ENCODE measurements at regions not wholly inside any gene's neighbourhood (a gene's known extent, or its start where the extent isn't known, plus 50 kb on each side); places are given as distances from the start of the nearest gene placed in this dataset.

DNA sequence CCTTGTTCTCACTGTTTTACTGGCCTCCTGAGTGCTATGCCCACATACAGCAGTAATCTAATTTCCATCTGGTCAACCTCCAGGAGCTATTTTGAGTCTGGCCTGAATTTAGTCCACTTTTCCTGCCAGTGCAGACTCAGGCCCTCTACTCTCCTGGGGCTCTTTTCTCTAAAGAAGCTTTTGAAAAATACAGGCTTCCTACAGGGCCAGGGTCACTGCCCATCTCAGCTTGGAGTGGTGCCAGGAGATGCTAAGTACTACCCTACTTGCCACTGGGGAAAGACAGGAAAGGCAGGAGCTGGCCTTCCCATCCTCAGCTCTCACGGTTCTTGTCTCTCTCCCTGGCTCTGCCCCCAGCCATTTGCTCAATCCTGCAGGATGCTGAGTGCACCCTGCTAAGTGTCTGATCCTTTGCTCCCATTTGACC lies 101.7 kb upstream of the SERP2 start:
- H3K27ac ChIP-seq = peak overlapping the region in 3 of 4 donors; percentile 44 to 88 (median 65)
- H3K9me3 ChIP-seq = no peaks in the 10 kb centered on the region
- no peak for DNase-seq
- peaks cover 0 to 12% (median 6%) of the 10 kb centered on the region in 4 donors for H3K4me1 ChIP-seq
- no peak overlapping the region for H3K4me3 ChIP-seq
- no peak for TF ChIP-seq POLR2A (IDR thresholded peaks at IDR 0.05)
- TF ChIP-seq, protein P1, sequence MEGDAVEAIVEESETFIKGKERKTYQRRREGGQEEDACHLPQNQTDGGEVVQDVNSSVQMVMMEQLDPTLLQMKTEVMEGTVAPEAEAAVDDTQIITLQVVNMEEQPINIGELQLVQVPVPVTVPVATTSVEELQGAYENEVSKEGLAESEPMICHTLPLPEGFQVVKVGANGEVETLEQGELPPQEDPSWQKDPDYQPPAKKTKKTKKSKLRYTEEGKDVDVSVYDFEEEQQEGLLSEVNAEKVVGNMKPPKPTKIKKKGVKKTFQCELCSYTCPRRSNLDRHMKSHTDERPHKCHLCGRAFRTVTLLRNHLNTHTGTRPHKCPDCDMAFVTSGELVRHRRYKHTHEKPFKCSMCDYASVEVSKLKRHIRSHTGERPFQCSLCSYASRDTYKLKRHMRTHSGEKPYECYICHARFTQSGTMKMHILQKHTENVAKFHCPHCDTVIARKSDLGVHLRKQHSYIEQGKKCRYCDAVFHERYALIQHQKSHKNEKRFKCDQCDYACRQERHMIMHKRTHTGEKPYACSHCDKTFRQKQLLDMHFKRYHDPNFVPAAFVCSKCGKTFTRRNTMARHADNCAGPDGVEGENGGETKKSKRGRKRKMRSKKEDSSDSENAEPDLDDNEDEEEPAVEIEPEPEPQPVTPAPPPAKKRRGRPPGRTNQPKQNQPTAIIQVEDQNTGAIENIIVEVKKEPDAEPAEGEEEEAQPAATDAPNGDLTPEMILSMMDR (IDR thresholded peaks at IDR 0.05) = no peak
- no peaks in the 10 kb centered on the region for H3K36me3 ChIP-seq
- H3K27me3 ChIP-seq = no peaks in the 10 kb centered on the region

DNA sequence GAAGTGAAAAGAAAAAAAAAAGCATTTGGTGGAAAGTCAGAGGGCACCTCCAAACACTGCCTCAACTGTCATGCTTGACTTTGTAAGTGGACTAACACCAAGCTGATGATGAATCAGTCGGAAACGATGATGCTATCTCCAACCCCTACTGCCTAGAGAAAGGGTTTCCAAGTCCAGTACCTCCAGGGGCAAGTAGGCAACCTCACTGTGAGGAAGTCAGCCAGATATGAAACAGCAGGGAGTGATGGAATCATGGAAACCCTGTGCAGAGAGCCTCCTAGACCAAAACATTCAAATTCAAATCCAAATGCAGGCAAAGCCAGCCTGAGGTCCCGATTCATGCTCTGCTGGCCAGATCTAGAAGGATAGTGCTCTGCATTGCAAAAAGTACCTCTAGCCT lies 100.9 kb upstream of the SERP2 start:
- Histone ChIP-seq H3K4me3 (no peak overlapping the region), H3K9me3 (no peaks in the 10 kb centered on the region), H3K4me1 (peaks cover 0 to 12% (median 6%) of the 10 kb centered on the region in 4 donors), H3K27me3 (no peaks in the 10 kb centered on the region), H3K27ac (peak overlapping the region in 1 of 4 donors; percentile 88), H3K36me3 (no peaks in the 10 kb centered on the region)
- TF ChIP-seq POLR2A (IDR thresholded peaks at IDR 0.05) = no peak
- TF ChIP-seq, protein P1 (IDR thresholded peaks at IDR 0.05) = no peak
- no peak for DNase-seq

DNA sequence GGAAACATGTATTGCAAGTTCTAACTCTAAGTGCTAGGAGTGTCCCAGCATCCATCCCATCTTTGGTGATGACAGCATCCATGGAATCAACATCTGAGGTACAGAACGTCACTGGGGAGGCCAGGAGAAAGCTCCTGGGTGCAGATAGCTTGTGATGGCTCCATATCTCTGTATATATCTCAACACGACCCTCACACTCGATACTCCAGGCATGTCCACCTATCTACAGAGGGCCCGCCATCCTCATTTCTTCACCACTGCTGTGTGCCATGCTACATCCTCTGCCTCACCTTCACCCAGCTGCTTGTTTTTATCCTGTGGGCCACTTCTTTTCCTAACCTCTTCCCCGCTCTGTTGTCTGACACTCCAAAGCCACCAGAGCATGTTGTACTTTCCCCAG lies 100.4 kb upstream of the SERP2 start:
- Histone ChIP-seq H3K27me3 (no peaks in the 10 kb centered on the region), H3K4me3 (no peak overlapping the region), H3K27ac (peak overlapping the region; percentile 48 to 88 (median 68)), H3K4me1 (peaks cover 0 to 12% (median 6%) of the 10 kb centered on the region in 4 donors), H3K36me3 (no peaks in the 10 kb centered on the region), H3K9me3 (no peaks in the 10 kb centered on the region)
- DNase-seq = no peak
- no peak for TF ChIP-seq POLR2A (IDR thresholded peaks at IDR 0.05)

DNA sequence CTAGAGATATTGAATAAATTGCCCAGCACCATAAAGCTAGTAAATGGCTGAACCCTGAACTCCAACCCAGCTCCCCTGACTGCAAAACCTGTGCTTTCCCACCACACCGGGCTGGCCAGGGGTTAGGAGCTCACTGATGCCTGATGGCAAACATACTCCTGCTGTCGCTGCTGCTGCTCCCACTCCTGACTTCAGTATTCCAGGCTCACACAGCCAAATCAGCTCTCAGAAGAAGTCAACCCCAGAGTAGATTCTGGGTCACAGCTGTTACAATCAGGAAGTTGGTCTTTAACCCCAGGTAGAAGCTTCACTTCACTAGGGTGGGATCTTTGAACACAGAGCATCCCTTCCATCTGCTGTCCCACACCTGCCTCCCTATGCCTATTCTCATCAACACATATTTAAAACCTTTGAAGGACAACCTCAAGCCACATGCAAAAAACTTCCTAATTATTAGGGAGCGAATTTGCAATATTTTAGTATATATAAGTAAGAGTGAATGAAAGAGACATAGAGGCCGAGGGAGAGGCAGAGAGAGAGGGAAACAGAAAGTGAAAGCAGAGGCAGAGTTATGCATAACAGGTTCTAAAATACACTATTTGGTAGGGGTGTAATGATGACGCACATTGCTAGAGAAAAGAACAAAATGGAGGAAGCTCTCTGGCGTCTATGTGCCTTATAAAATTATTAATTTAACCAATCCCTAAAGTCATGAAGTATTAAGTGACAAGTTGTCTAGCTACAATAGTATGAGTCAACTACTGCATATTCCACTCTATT lies 99.4 kb upstream of the SERP2 start:
- Histone ChIP-seq H3K4me3 (peak overlapping the region; percentile 8 to 23 (median 17)), H3K36me3 (no peaks in the 10 kb centered on the region), H3K9me3 (no peaks in the 10 kb centered on the region), H3K4me1 (peaks cover 0 to 12% (median 6%) of the 10 kb centered on the region in 4 donors), H3K27ac (peak overlapping the region; percentile 48 to 88 (median 68)), H3K27me3 (no peaks in the 10 kb centered on the region)
- TF ChIP-seq, protein P1 (IDR thresholded peaks at IDR 0.05) = no peak
- TF ChIP-seq POLR2A (IDR thresholded peaks at IDR 0.05) = no peak
- DNase-seq = no peak

DNA sequence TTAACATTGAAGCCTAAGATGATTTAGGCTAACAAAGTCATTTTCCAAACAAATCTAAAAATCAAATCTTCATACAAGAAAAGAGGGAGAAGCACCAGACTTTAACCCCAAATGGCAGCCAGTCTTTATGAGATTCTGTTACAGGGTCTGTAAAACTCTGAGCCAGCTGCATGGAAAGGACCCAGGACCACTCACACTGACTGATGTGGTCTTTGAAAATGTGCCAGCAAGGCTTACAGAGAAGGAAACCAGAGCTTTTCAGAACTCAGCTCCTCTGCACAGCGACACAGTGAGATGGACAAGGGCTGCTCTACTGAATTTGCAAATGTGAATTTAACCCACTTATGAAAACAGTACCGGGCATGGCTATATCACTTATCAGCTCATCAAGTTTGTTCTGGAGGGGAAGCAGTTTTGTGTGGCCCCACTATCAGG lies 98.8 kb upstream of the SERP2 start:
- no peak for TF ChIP-seq POLR2A (IDR thresholded peaks at IDR 0.05)
- TF ChIP-seq, protein P1 (IDR thresholded peaks at IDR 0.05) = no peak
- no peaks in the 10 kb centered on the region for H3K27me3 ChIP-seq
- peak overlapping the region; percentile 48 to 88 (median 66) for H3K27ac ChIP-seq
- no peaks in the 10 kb centered on the region for H3K36me3 ChIP-seq
- no peak for DNase-seq
- no peaks in the 10 kb centered on the region for H3K9me3 ChIP-seq
- peaks cover 0 to 12% (median 6%) of the 10 kb centered on the region in 4 donors for H3K4me1 ChIP-seq
- peak overlapping the region; percentile 8 to 23 (median 17) for H3K4me3 ChIP-seq

DNA sequence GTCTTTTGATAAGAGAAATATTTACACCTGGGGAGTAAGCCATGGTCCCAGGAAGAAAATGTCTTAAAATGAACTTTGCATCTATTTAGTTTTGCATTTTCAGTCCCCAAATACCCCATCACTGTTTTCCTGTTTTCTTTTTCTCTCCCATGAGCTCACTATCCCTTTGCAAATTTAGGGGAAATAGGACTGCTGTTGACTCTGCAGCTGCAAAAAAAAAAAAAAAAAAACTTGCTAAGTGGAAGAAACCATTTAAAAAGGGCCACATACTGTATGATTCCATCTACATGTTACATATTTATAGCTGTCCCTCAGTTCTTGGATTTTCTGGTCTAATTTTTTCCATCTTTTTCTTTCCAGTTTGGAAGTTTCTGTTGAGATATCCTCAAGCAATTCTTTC lies 98.2 kb upstream of the SERP2 start:
- Histone ChIP-seq H3K9me3 (no peaks in the 10 kb centered on the region), H3K27me3 (no peaks in the 10 kb centered on the region), H3K4me3 (no peak overlapping the region), H3K36me3 (no peaks in the 10 kb centered on the region), H3K27ac (peak overlapping the region in 3 of 4 donors; percentile 63 to 88 (median 69)), H3K4me1 (peaks cover 0 to 12% (median 6%) of the 10 kb centered on the region in 4 donors)
- DNase-seq = no peak
- no peak for TF ChIP-seq POLR2A (IDR thresholded peaks at IDR 0.05)
